Psoas muscle (tissue), 7 donors: ENCODE measurements at regions not wholly inside any gene's neighbourhood (a gene's known extent, or its start where the extent isn't known, plus 50 kb on each side); places are given as distances from the start of the nearest gene placed in this dataset.

Experiments
- ATAC-seq, 4 donors: fragments of 200-7000 bp; cut with Tn5 transposase; one replicate each; pipeline ENCODE4 v1.9.1; 2020; ENCODE audit warnings: moderate library complexity in 3 of 4, mild to moderate bottlenecking in 2 of 4
- DNase-seq, 2 donors: peaks; one replicate each; pipeline ENCODE4 v3.0.0-alpha.2; 2020
- H3K27ac ChIP-seq: fragments of 200-600 bp; one replicate; pipeline ENCODE4 v1.8.0; 2022
- H3K27me3 ChIP-seq, 3 donors: fragments of 200-600 bp in 1 of 3; one replicate each; pipeline versions ENCODE4 v1.6.1 to v1.8.0; 2013 to 2022; ENCODE audit warnings: low read length in 2 of 3, mild to moderate bottlenecking in 2 of 3, moderate library complexity in 1 of 3; ENCODE audit not compliant: insufficient read depth in 3 of 3
- H3K36me3 ChIP-seq, 2 donors: fragments of 200-600 bp in 1 of 2; one replicate each; pipeline versions ENCODE4 v1.6.1 to v1.8.0; 2013 to 2022; ENCODE audit warnings: low read depth in 1 of 2, mild to moderate bottlenecking in 1 of 2, moderate library complexity in 1 of 2; ENCODE audit not compliant: insufficient read depth in 1 of 2
- H3K4me1 ChIP-seq: fragments of 200-600 bp; one replicate; pipeline ENCODE4 v1.8.0; 2022
- H3K4me3 ChIP-seq: fragments of 200-600 bp; one replicate; pipeline ENCODE4 v1.8.0; 2022; ENCODE audit warnings: mild to moderate bottlenecking
- H3K9me3 ChIP-seq: fragments of 200-600 bp; one replicate; pipeline ENCODE4 v1.8.0; 2022
- WGBS, 3 donors: extraction: QIAGEN DNeasy Blood & Tissue Kit; methylation state at CpG; one replicate each; pipeline versions ENCODE4 v1.1.6 to v1.1.7; 2013; 5-methylcytosine and 5-hydroxymethylcytosine counted together
- intact Hi-C, 2 donors: fragments of 100-400 bp; cut with DNase I; formaldehyde crosslinking; loops; one replicate each; pipeline versions ENCODE4 v1.11.0 to v1.14.2; 2022
- TF ChIP-seq, protein P1 (sequence below): fragments of 200-600 bp; IDR thresholded peaks from one replicate; pipeline ENCODE4 v1.8.0; 2022; ENCODE audit warnings: antibody characterized with exemption
- donor health status: healthy with polysubstance abuse.
- donor health status: DM: no; HTN: no; CAD: no; lungs with moderate emphysema.
- donor health status: Bipolar disorder and iron deficiency.
- donor health status: healthy.
- donor health status: DM: yes; HTN: yes; CAD: no.
- donor health status: DM: no; HTN: no; CAD: no.
- donor health status: DM: yes; HTN: yes; CAD: no.

GRCh38 chr4:81599742-81600380 is 128.2 kb upstream of the RASGEF1B start:
- 37 to 52% (median 41%) methylated on average over 5 of the region's 5 CpGs for WGBS, 3 donors
- H3K9me3 ChIP-seq, result no peaks in the 10 kb centered on the region
- TF ChIP-seq, protein P1, sequence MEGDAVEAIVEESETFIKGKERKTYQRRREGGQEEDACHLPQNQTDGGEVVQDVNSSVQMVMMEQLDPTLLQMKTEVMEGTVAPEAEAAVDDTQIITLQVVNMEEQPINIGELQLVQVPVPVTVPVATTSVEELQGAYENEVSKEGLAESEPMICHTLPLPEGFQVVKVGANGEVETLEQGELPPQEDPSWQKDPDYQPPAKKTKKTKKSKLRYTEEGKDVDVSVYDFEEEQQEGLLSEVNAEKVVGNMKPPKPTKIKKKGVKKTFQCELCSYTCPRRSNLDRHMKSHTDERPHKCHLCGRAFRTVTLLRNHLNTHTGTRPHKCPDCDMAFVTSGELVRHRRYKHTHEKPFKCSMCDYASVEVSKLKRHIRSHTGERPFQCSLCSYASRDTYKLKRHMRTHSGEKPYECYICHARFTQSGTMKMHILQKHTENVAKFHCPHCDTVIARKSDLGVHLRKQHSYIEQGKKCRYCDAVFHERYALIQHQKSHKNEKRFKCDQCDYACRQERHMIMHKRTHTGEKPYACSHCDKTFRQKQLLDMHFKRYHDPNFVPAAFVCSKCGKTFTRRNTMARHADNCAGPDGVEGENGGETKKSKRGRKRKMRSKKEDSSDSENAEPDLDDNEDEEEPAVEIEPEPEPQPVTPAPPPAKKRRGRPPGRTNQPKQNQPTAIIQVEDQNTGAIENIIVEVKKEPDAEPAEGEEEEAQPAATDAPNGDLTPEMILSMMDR, result no peak
- no peak overlapping the region for H3K27ac ChIP-seq
- ATAC-seq, result no peak
- no peaks in the 10 kb centered on the region for H3K4me1 ChIP-seq
- H3K27me3 ChIP-seq, result no peaks in the 10 kb centered on the region
- intact Hi-C loops, result no loop called here
- DNase-seq, result no peak
- no peaks in the 10 kb centered on the region for H3K36me3 ChIP-seq
- H3K4me3 ChIP-seq, result no peak overlapping the region

- H3K4me3 ChIP-seq, result no peak overlapping the region
- no peak for ATAC-seq
- H3K27me3 ChIP-seq, result no peaks in the 10 kb centered on the region
- intact Hi-C loops, result no loop called here
- 63 to 66% (median 64%) methylated on average over 5 of the region's 5 CpGs for WGBS, 3 donors
- no peak for DNase-seq
- H3K27ac ChIP-seq, result no peak overlapping the region
- no peaks in the 10 kb centered on the region for H3K4me1 ChIP-seq
- no peaks in the 10 kb centered on the region for H3K36me3 ChIP-seq
- TF ChIP-seq, protein P1, result no peak
- no peaks in the 10 kb centered on the region for H3K9me3 ChIP-seq
Observed at GRCh38 chr4:81595798-81596610, 124.3 kb upstream of the RASGEF1B start.

GRCh38 chr4:81595287-81595686 is 123.6 kb upstream of the RASGEF1B start:
- H3K27me3 ChIP-seq, result no peaks in the 10 kb centered on the region
- TF ChIP-seq, protein P1, result no peak

DNA sequence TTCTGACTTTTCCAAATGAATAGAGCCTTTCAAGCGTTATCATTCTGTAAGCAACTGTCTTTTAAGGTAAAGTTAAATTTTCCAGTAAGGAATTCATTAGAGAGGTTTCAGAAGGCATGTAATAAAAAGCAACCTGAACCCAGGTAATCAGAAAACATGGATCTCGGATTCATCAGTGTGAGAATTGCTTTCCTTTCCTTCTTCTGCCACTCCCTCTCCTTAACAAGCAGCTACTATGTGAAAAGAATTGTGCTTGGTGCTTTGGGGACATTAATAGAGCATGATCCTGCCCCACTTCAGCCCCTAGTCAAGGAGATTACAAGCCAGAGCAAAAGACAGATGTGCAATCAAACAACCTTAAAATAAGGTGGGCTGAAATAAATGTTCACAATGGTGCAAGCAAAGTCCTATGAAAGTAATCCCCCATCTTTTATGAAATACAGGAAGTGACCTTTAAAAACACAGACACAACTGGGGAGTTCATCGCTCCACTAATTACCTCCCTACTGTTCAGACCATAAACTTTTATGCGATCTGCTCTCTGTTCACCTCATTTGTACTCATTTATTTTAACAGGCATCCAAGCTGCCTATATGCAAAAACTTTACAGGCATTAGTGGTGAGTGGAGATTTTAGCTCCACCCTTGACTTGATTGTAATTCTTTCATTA is 122.9 kb upstream of the RASGEF1B start:
- Histone ChIP-seq H3K4me1 (no peaks in the 10 kb centered on the region), H3K4me3 (no peak overlapping the region), H3K27ac (no peak overlapping the region), H3K9me3 (no peaks in the 10 kb centered on the region), H3K36me3 (no peaks in the 10 kb centered on the region), H3K27me3 (no peaks in the 10 kb centered on the region)
- TF ChIP-seq, protein P1, result no peak
- DNase-seq (no peak), ATAC-seq (no peak)
- WGBS, 3 donors, result 84 to 90% (median 86%) methylated on average over 4 of the region's 4 CpGs
- intact Hi-C loops, result no loop called here

More at GRCh38 chr4:81595287-81595686, 123.6 kb upstream of the RASGEF1B start:
- intact Hi-C loops, result no loop called here
- no peak for ATAC-seq
- H3K4me3 ChIP-seq, result no peak overlapping the region
- no peak for DNase-seq
- H3K4me1 ChIP-seq, result no peaks in the 10 kb centered on the region
- H3K36me3 ChIP-seq, result no peaks in the 10 kb centered on the region
- no peaks in the 10 kb centered on the region for H3K9me3 ChIP-seq
- no peak overlapping the region for H3K27ac ChIP-seq
